ENCODE measurements at regions not wholly inside any gene's neighbourhood (a gene's known extent, or its start where the extent isn't known, plus 50 kb on each side); places are given as distances from the start of the nearest gene placed in this dataset.

DNA sequence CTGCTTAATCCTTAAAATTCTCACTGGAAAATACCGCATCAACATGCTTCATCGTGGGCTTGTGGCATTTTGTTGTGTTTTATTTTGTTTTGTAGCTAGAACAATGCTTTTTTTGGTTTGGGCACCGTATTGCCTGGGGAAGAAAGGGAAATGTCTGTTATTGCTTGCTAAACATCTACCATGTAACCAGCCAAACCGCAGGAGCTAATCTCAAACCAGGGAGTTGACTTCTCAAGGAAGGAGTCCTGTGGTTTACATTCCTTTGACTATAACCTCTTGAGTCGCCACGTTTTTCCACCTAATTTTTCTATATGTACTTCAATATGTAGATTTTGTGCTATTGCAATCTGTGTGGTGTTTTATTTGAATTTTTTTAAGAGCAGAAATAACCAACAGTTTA is 593.5 kb upstream of the SOX9 start:
- TF ChIP-seq RCOR1 (IDR thresholded peaks at IDR 0.05; ENCODE audit: low read depth, low read length) (no peak), SMC3 (IDR thresholded peaks at IDR 0.05) (no peak), JUN (IDR thresholded peaks at IDR 0.05) (no peak), EP300 (IDR thresholded peaks at IDR 0.05) (no peak), CHD2 (IDR thresholded peaks at IDR 0.05; ENCODE audit: low read length, partially characterized antibody) (no peak), CTCF (IDR thresholded peaks at IDR 0.05) (no peak), RFX5 (IDR thresholded peaks at IDR 0.05) (no peak), HDAC2 (IDR thresholded peaks at IDR 0.05) (no peak), MYC (IDR thresholded peaks at IDR 0.05; ENCODE audit: borderline replicate concordance, low read length) (no peak)
